OCI-LY3 (cell line): ENCODE measurements at regions not wholly inside any gene's neighbourhood (a gene's known extent, or its start where the extent isn't known, plus 50 kb on each side); places are given as distances from the start of the nearest gene placed in this dataset.

Source experiments
- H2AFZ ChIP-seq: fragments of 200-600, 300-600 bp; shearing (Covaris generic); 2 replicates; pipeline ENCODE4 v1.6.0; 2014; ENCODE audit warnings: antibody characterized with exemption, low read depth, low read length
- H3K27ac ChIP-seq: fragments of 200-600, 300-600 bp; sonication (generic); 2 replicates; pipeline ENCODE4 v1.5.1; 2014; ENCODE audit warnings: mild to moderate bottlenecking, low read length, moderate library complexity, mixed read lengths
- H3K27me3 ChIP-seq: fragments of 200-600, 300-600 bp; sonication (generic); 2 replicates; pipeline ENCODE4 v1.6.1; 2014; ENCODE audit warnings: low read depth, low read length, mixed read lengths
- H3K36me3 ChIP-seq: fragments of 200-600, 300-600 bp; sonication (generic); replicated peaks from 2 replicates; pipeline ENCODE3; 2014; ENCODE audit warnings: low read depth, low read length, mixed read lengths
- H3K4me1 ChIP-seq: fragments of 300-600, 200-600 bp; sonication (generic); 2 replicates; pipeline ENCODE4 v1.6.1; 2014; ENCODE audit warnings: low read length, mixed read lengths
- H3K4me2 ChIP-seq: fragments of 200-600, 300-600 bp; sonication (generic); 2 replicates; pipeline ENCODE4 v1.6.1; 2014; ENCODE audit warnings: low read length, mixed read lengths
- H3K4me3 ChIP-seq: fragments of 300-600, 200-600 bp; sonication (generic); 2 replicates; pipeline ENCODE4 v1.5.1; 2014; ENCODE audit warnings: antibody characterized with exemption, mild to moderate bottlenecking, low read length, moderate library complexity
- H3K79me2 ChIP-seq: fragments of 300-600, 200-600 bp; shearing (Covaris generic); 2 replicates; pipeline ENCODE4 v1.6.1; 2014; ENCODE audit warnings: mild to moderate bottlenecking, low read length, mixed read lengths
- H3K9ac ChIP-seq: fragments of 300-600, 200-600 bp; shearing (Covaris generic); 2 replicates; pipeline ENCODE4 v1.6.0; 2014; ENCODE audit warnings: mild to moderate bottlenecking, low read length, moderate library complexity
- H3K9me3 ChIP-seq: fragments of 200-600, 300-600 bp; shearing (Covaris generic); 2 replicates; pipeline ENCODE4 v1.6.1; 2014; ENCODE audit warnings: low read length, mixed read lengths; ENCODE audit not compliant: insufficient read depth
- H4K20me1 ChIP-seq: fragments of 200-600, 300-600 bp; sonication (generic); 2 replicates; pipeline ENCODE4 v1.6.1; 2016; ENCODE audit warnings: low read length, mixed read lengths; ENCODE audit not compliant: insufficient read depth
- EZH2phosphoT487 ChIP-seq: fragments of 200-600 bp; shearing (Covaris generic); IDR thresholded peaks from 2 replicates; pipeline ENCODE4 v1.6.1; 2018; ENCODE audit warnings: antibody characterized with exemption, mixed run types, low read depth
- TF ChIP-seq, protein P1 (sequence below): fragments of 200-600, 300-600 bp; sonication (generic); IDR thresholded peaks from 2 replicates; pipeline ENCODE4 v1.5.1; 2014; ENCODE audit warnings: antibody characterized with exemption, low read length, low read depth

DNA sequence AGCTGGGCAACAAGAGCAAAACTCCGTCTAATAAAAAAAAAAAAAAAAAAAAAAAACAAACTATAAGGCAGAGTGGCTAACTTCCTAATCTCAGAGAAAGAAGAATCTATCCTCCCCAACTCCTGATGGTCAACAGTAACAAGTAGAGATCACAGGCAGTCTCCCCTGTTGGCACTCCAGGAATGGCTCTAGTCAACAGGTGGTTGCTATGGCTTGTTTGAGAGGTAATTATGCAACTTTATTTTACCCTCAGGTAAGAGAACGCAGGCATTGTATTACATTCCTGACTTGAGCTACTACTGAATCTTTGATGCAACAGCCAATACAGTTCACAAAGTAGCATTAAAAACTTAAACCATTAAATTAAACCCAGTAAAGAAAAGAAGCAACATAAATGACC lies 180.3 kb downstream of the DICER1 start:
- Histone ChIP-seq H3K4me3 (no peak overlapping the region), H3K9ac (no peak overlapping the region), H3K9me3 (no peaks in the 10 kb centered on the region), H2AFZ (no peak overlapping the region), H3K36me3 (no peaks in the 10 kb centered on the region), H3K4me2 (no peak overlapping the region), H4K20me1 (no peaks in the 10 kb centered on the region), H3K79me2 (no peaks in the 10 kb centered on the region), H3K27ac (no peak overlapping the region), H3K27me3 (peaks cover 48% of the 10 kb centered on the region), H3K4me1 (no peaks in the 10 kb centered on the region)
- no peak for TF ChIP-seq EZH2phosphoT487
- TF ChIP-seq, protein P1, sequence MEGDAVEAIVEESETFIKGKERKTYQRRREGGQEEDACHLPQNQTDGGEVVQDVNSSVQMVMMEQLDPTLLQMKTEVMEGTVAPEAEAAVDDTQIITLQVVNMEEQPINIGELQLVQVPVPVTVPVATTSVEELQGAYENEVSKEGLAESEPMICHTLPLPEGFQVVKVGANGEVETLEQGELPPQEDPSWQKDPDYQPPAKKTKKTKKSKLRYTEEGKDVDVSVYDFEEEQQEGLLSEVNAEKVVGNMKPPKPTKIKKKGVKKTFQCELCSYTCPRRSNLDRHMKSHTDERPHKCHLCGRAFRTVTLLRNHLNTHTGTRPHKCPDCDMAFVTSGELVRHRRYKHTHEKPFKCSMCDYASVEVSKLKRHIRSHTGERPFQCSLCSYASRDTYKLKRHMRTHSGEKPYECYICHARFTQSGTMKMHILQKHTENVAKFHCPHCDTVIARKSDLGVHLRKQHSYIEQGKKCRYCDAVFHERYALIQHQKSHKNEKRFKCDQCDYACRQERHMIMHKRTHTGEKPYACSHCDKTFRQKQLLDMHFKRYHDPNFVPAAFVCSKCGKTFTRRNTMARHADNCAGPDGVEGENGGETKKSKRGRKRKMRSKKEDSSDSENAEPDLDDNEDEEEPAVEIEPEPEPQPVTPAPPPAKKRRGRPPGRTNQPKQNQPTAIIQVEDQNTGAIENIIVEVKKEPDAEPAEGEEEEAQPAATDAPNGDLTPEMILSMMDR, result no peak

DNA sequence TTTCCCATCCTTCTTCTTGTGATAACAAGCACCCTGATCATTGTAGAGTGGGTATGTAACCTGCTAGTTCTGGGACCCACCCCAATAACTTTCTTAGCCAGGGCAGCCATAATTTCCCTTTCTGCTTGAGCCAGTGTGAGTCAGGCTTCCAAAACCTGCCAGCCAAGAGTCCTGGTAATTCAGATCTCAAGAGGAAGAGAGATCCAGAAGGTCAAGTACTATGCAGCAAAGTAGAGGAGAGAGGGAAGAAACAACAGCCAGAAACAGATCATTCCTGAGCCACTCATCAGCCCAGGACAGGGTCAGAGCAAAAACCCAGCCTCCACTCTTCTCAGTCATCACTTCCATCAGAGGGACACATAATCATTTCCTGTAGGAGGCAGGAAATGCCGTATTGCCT lies 182.0 kb downstream of the DICER1 start:
- no peak overlapping the region for H3K9ac ChIP-seq
- no peak overlapping the region for H2AFZ ChIP-seq
- TF ChIP-seq, protein P1, result no peak
- no peak for TF ChIP-seq EZH2phosphoT487
- no peak overlapping the region for H3K4me3 ChIP-seq
- no peak overlapping the region for H3K27ac ChIP-seq
- no peaks in the 10 kb centered on the region for H4K20me1 ChIP-seq
- no peaks in the 10 kb centered on the region for H3K36me3 ChIP-seq
- H3K4me1 ChIP-seq, result no peaks in the 10 kb centered on the region
- H3K27me3 ChIP-seq, result peaks cover 51% of the 10 kb centered on the region
- no peaks in the 10 kb centered on the region for H3K79me2 ChIP-seq
- no peaks in the 10 kb centered on the region for H3K9me3 ChIP-seq
- no peak overlapping the region for H3K4me2 ChIP-seq

DNA sequence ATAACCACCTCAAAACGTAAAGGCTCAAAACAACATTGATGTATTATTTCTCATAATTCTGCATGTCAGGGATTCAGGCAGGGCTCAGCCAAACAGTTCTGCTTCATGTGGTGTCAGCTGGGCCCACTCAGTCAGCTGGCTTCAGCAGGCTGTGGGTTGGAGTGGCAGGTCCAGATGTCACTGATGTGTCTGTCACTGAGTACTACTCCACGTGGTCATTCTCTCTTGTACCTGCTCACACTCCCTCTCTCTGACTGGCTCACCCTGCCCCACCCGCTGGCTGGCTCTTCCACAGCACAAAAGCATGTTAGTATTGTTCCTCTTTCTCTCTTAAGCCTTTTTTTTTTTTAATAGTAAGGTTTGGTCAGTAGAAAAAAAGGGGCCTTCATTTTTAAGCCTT lies 182.4 kb downstream of the DICER1 start:
- H3K4me1 ChIP-seq, result no peaks in the 10 kb centered on the region
- TF ChIP-seq EZH2phosphoT487, result no peak
- no peak overlapping the region for H2AFZ ChIP-seq

DNA sequence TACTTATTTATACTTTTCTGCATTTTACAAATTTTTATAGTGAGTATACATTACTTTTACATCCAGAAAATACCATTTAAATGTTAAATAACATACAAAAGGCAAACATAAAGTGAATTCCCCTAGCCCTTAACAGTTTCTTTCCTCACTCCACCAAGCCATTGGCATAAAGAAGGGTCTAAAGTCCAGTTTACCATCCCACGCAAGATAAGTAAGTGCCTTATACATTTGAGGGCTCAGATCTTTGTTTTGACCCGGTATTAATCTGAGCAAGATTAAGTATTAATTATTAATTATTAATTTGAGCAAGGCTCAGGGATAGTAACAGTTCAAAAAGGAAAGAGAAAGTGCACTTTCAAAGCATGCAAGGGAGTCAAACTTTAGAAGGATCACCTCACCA lies 182.9 kb downstream of the DICER1 start:
- TF ChIP-seq, protein P1, result no peak
- TF ChIP-seq EZH2phosphoT487, result no peak
- no peaks in the 10 kb centered on the region for H3K9me3 ChIP-seq

More for the DNA sequence above, 182.4 kb downstream of the DICER1 start:
- H4K20me1 ChIP-seq, result no peaks in the 10 kb centered on the region
- H3K27me3 ChIP-seq, result peaks cover 54% of the 10 kb centered on the region
- H3K27ac ChIP-seq, result no peak overlapping the region
- H3K79me2 ChIP-seq, result no peaks in the 10 kb centered on the region
- no peak overlapping the region for H3K4me3 ChIP-seq
- H3K4me2 ChIP-seq, result no peak overlapping the region
- H3K36me3 ChIP-seq, result no peaks in the 10 kb centered on the region
- H3K9ac ChIP-seq, result no peak overlapping the region
- no peaks in the 10 kb centered on the region for H3K9me3 ChIP-seq

DNA sequence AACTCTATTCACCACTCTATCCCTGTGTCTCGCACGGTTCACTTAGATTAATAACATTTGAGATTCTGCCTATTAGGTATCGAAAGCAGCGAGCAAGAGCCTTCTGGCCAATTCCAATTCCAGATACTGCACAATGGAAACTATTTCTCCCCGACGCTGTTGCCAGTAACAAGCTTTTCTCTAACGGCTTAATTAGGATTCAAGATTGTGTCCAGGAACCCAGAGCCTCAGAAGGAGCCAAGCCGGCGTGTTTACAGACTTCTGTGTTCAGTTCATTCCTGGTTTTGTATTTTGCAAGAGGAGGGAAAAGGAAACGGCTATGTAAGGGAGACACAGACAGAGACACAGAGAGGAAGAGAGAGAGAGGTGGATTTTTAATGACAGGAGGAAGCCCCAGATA lies 185.6 kb downstream of the DICER1 start:
- no peaks in the 10 kb centered on the region for H3K36me3 ChIP-seq
- no peaks in the 10 kb centered on the region for H4K20me1 ChIP-seq
- TF ChIP-seq, protein P1, result no peak
- no peak for TF ChIP-seq EZH2phosphoT487
- H3K4me3 ChIP-seq, result no peak overlapping the region
- no peaks in the 10 kb centered on the region for H3K4me1 ChIP-seq
- H3K4me2 ChIP-seq, result no peak overlapping the region
- no peak overlapping the region for H2AFZ ChIP-seq
- H3K27me3 ChIP-seq, result peaks cover 37% of the 10 kb centered on the region
- no peaks in the 10 kb centered on the region for H3K79me2 ChIP-seq
- H3K27ac ChIP-seq, result no peak overlapping the region
- H3K9me3 ChIP-seq, result no peaks in the 10 kb centered on the region
- H3K9ac ChIP-seq, result no peak overlapping the region

More for the DNA sequence above, 182.9 kb downstream of the DICER1 start:
- H4K20me1 ChIP-seq, result no peaks in the 10 kb centered on the region
- H3K36me3 ChIP-seq, result no peaks in the 10 kb centered on the region
- no peaks in the 10 kb centered on the region for H3K4me1 ChIP-seq
- no peak overlapping the region for H3K4me3 ChIP-seq
- no peaks in the 10 kb centered on the region for H3K79me2 ChIP-seq
- H3K27ac ChIP-seq, result no peak overlapping the region
- H2AFZ ChIP-seq, result no peak overlapping the region
- peaks cover 52% of the 10 kb centered on the region for H3K27me3 ChIP-seq
- H3K4me2 ChIP-seq, result no peak overlapping the region
- H3K9ac ChIP-seq, result no peak overlapping the region
